Loucy (cell line): ENCODE measurements at regions not wholly inside any gene's neighbourhood (a gene's known extent, or its start where the extent isn't known, plus 50 kb on each side); places are given as distances from the start of the nearest gene placed in this dataset.
"Not testable (repeated sequence)": the region's sequence is repeated elsewhere in the genome, so short reads cannot be mapped to it uniquely, and the experiment has no call there.

Experiments used
- H2AFZ ChIP-seq: fragments of 200-600 bp; sonication (generic); 2 replicates; pipeline ENCODE4 v1.6.0; 2016; ENCODE audit warnings: antibody characterized with exemption, mild to moderate bottlenecking, low read length, moderate library complexity
- H3F3A ChIP-seq: fragments of 200-600 bp; 2 replicates; pipeline ENCODE4 v1.6.0; 2016; ENCODE audit warnings: antibody characterized with exemption, low read depth, mild to moderate bottlenecking
- H3K27me3 ChIP-seq: fragments of 200-600 bp; sonication (generic); 2 replicates; pipeline ENCODE4 v1.6.1; 2014; ENCODE audit warnings: low read length, mild to moderate bottlenecking; ENCODE audit not compliant: insufficient read depth, poor library complexity, severe bottlenecking
- H3K36me3 ChIP-seq: fragments of 200-600 bp; sonication (generic); 2 replicates; pipeline ENCODE4 v1.6.1; 2016; ENCODE audit warnings: low read length; ENCODE audit not compliant: insufficient read depth
- H3K4me1 ChIP-seq: fragments of 200-600 bp; sonication (generic); 2 replicates; pipeline ENCODE4 v1.5.1; 2014; ENCODE audit warnings: low read length, mild to moderate bottlenecking; ENCODE audit not compliant: insufficient read depth, poor library complexity, severe bottlenecking
- H3K4me2 ChIP-seq: fragments of 200-600 bp; sonication (generic); 2 replicates; pipeline ENCODE4 v1.6.0; 2014; ENCODE audit warnings: antibody characterized with exemption, low read length, low read depth, mild to moderate bottlenecking; ENCODE audit not compliant: poor library complexity, severe bottlenecking
- H3K4me3 ChIP-seq: fragments of 200-600 bp; sonication (generic); 2 replicates; pipeline ENCODE4 v1.5.1; 2014; ENCODE audit warnings: low read length, mild to moderate bottlenecking, mixed read lengths; ENCODE audit not compliant: poor library complexity, severe bottlenecking
- H3K79me2 ChIP-seq: fragments of 200-600 bp; sonication (generic); 2 replicates; pipeline ENCODE4 v1.6.1; 2014; ENCODE audit warnings: low read length; ENCODE audit not compliant: insufficient read depth
- H3K9ac ChIP-seq: fragments of 200-600 bp; sonication (generic); 2 replicates; pipeline ENCODE4 v1.6.0; 2014; ENCODE audit warnings: mild to moderate bottlenecking, low read depth, low read length, moderate library complexity; ENCODE audit not compliant: poor library complexity, severe bottlenecking
- H3K9me2 ChIP-seq: fragments of 200-600 bp; sonication (generic); replicated peaks from 2 replicates; pipeline ENCODE4 v1.6.1; 2016; ENCODE audit warnings: low read depth, low read length, mixed read lengths
- H3K9me3 ChIP-seq: fragments of 200-600 bp; sonication (generic); 2 replicates; pipeline ENCODE4 v1.6.1; 2014; ENCODE audit warnings: mild to moderate bottlenecking, antibody characterized with exemption, low read length, low read depth; ENCODE audit not compliant: insufficient read depth
- H4K20me1 ChIP-seq: fragments of 200-600 bp; sonication (generic); 2 replicates; pipeline ENCODE4 v1.6.0; 2014; ENCODE audit warnings: antibody characterized with exemption, low read length, mild to moderate bottlenecking; ENCODE audit not compliant: insufficient read depth, poor library complexity, severe bottlenecking
- CTCF ChIP-seq: fragments of 200-600 bp; sonication (generic); conservative IDR thresholded peaks from 2 replicates; pipeline ENCODE4 v1.5.1; 2014; ENCODE audit warnings: mild to moderate bottlenecking, antibody characterized with exemption, low read length
- EZH2phosphoT487 ChIP-seq: fragments of 200-600 bp; IDR thresholded peaks from 2 replicates; pipeline ENCODE4 v1.6.1; 2018; ENCODE audit warnings: antibody characterized with exemption, mild to moderate bottlenecking, moderate library complexity, borderline replicate concordance

GRCh38 chr7:39851466-39852045 lies 98.5 kb upstream of the CDK13 start:
- H3K4me3 ChIP-seq, result no peak overlapping the region
- H4K20me1 ChIP-seq, result no peaks in the 10 kb centered on the region
- H3K9me3 ChIP-seq, result no peaks in the 10 kb centered on the region
- H2AFZ ChIP-seq, result no peak overlapping the region
- H3K79me2 ChIP-seq, result no peaks in the 10 kb centered on the region
- no peaks in the 10 kb centered on the region for H3F3A ChIP-seq
- no peak for TF ChIP-seq EZH2phosphoT487
- TF ChIP-seq CTCF, result no peak
- no peaks in the 10 kb centered on the region for H3K36me3 ChIP-seq
- H3K4me1 ChIP-seq, result no peaks in the 10 kb centered on the region
- no peak overlapping the region for H3K9ac ChIP-seq
- no peaks in the 10 kb centered on the region for H3K9me2 ChIP-seq
- no peak overlapping the region for H3K4me2 ChIP-seq
- no peaks in the 10 kb centered on the region for H3K27me3 ChIP-seq

GRCh38 chr7:39854616-39855324 lies 95.3 kb upstream of the CDK13 start:
- not testable (repeated sequence) for H3K4me2 ChIP-seq, H3K9me2 ChIP-seq, H2AFZ ChIP-seq, H3K36me3 ChIP-seq, H3K9me3 ChIP-seq, H3K9ac ChIP-seq, H3K4me1 ChIP-seq, H3F3A ChIP-seq, H3K27me3 ChIP-seq, H3K4me3 ChIP-seq, H4K20me1 ChIP-seq, H3K79me2 ChIP-seq

GRCh38 chr7:39855325-39855674 lies 94.8 kb upstream of the CDK13 start:
- no peaks in the 10 kb centered on the region for H3K4me1 ChIP-seq
- no peaks in the 10 kb centered on the region for H3K36me3 ChIP-seq
- H3K27me3 ChIP-seq, result no peaks in the 10 kb centered on the region
- no peaks in the 10 kb centered on the region for H3K9me2 ChIP-seq
- H3F3A ChIP-seq, result no peaks in the 10 kb centered on the region
- H3K4me2 ChIP-seq, result no peak overlapping the region
- no peak overlapping the region for H3K4me3 ChIP-seq
- H3K79me2 ChIP-seq, result no peaks in the 10 kb centered on the region
- no peaks in the 10 kb centered on the region for H3K9me3 ChIP-seq
- no peaks in the 10 kb centered on the region for H4K20me1 ChIP-seq
- H3K9ac ChIP-seq, result no peak overlapping the region
- no peak overlapping the region for H2AFZ ChIP-seq
- TF ChIP-seq CTCF (no peak), EZH2phosphoT487 (no peak)
